ENCODE measurements at regions not wholly inside any gene's neighbourhood (a gene's known extent, or its start where the extent isn't known, plus 50 kb on each side); places are given as distances from the start of the nearest gene placed in this dataset.

DNA sequence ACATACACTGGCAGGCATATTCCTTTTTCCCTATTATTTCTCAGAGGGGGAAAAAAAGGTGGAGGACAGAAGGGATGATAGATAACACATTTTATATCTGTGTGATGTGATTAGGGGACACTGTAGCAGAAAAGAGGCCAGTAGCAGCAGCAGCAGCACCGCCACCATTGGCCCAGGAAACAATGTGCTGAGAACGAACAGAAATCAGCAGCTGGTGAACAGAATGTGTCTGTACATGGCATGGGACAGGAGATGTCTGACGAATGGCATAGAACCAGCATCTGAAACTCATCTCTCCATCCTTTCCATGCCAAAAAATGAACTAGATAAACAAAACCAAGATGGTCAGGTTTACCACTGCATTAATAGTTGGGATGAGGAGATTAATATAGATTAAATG, 936.1 kb upstream of the ACVR2A start:
- TF ChIP-seq POLR2A (IDR thresholded peaks at IDR 0.05): no peak
- TF ChIP-seq CTCF (IDR thresholded peaks at IDR 0.05): no peak
